GM18508 (cell line): ENCODE measurements at regions not wholly inside any gene's neighbourhood (a gene's known extent, or its start where the extent isn't known, plus 50 kb on each side); places are given as distances from the start of the nearest gene placed in this dataset.
"Not testable (repeated sequence)": the region's sequence is repeated elsewhere in the genome, so short reads cannot be mapped to it uniquely, and the experiment has no call there.

Experiments
- ATAC-seq: cut with Tn5 transposase; IDR thresholded peaks from one replicate; pipeline ENCODE4 v1.9.1; 2021; ENCODE audit warnings: moderate number of reproducible peaks; ENCODE audit not compliant: insufficient read depth, unreplicated experiment

- ATAC-seq: no peak
Observed at GRCh38 chr7:35968140-35968940, 167.5 kb downstream of the SEPTIN7 start.

GRCh38 chr7:35969066-35969465, 168.2 kb downstream of the SEPTIN7 start:
- no peak for ATAC-seq

- ATAC-seq: no peak
Observed at GRCh38 chr7:35970458-35970857, 169.6 kb downstream of the SEPTIN7 start.

GRCh38 chr7:35971133-35971891, 170.5 kb downstream of the SEPTIN7 start:
- ATAC-seq: no peak

GRCh38 chr7:35975851-35976454, 175.1 kb downstream of the SEPTIN7 start:
- no peak for ATAC-seq

GRCh38 chr7:35978816-35979640, 174.0 kb upstream of the EEPD1 start:
- not testable (repeated sequence) for ATAC-seq

- no peak for ATAC-seq
Observed at GRCh38 chr7:35982600-35982999, 170.5 kb upstream of the EEPD1 start.

- ATAC-seq: no peak
Observed at GRCh38 chr7:35983626-35984025, 169.4 kb upstream of the EEPD1 start.

- ATAC-seq: no peak
Observed at GRCh38 chr7:35985126-35985754, 167.8 kb upstream of the EEPD1 start.

GRCh38 chr7:35987016-35987415, 166.0 kb upstream of the EEPD1 start:
- ATAC-seq: no peak

- no peak for ATAC-seq
Observed at GRCh38 chr7:35988105-35988504, 164.9 kb upstream of the EEPD1 start.

GRCh38 chr7:35988818-35989217, 164.2 kb upstream of the EEPD1 start:
- no peak for ATAC-seq

- ATAC-seq: no peak
Observed at GRCh38 chr7:35991511-35992232, 161.4 kb upstream of the EEPD1 start.

- ATAC-seq: no peak
Observed at GRCh38 chr7:35992436-35992835, 160.6 kb upstream of the EEPD1 start.

GRCh38 chr7:35993113-35993512, 159.9 kb upstream of the EEPD1 start:
- no peak for ATAC-seq

GRCh38 chr7:35993676-35994606, 159.1 kb upstream of the EEPD1 start:
- no peak for ATAC-seq

GRCh38 chr7:35995334-35995733, 157.7 kb upstream of the EEPD1 start:
- ATAC-seq: no peak

- no peak for ATAC-seq
Observed at GRCh38 chr7:35998481-35998880, 154.6 kb upstream of the EEPD1 start.
